Testis (tissue), 2 donors: ENCODE measurements at regions not wholly inside any gene's neighbourhood (a gene's known extent, or its start where the extent isn't known, plus 50 kb on each side); places are given as distances from the start of the nearest gene placed in this dataset.

Experiments used
- DNase-seq: peaks from one replicate; pipeline ENCODE4 v3.0.0-alpha.2; 2019
- H3K27ac ChIP-seq, 2 donors: fragments of 200-600 bp; sonication (generic); one replicate each; pipeline ENCODE4 v1.5.1; 2019
- H3K27me3 ChIP-seq: fragments of 200-600 bp; sonication (generic); one replicate; pipeline ENCODE4 v1.5.1; 2019
- H3K36me3 ChIP-seq: fragments of 200-600 bp; sonication (generic); one replicate; pipeline ENCODE4 v1.5.1; 2017; ENCODE audit warnings: low read depth; ENCODE audit errors: missing control alignments
- H3K4me1 ChIP-seq: fragments of 200-600 bp; sonication (generic); one replicate; pipeline ENCODE4 v1.5.1; 2019
- H3K4me3 ChIP-seq, 2 donors: fragments of 200-600 bp; sonication (generic); one replicate each; pipeline ENCODE4 v1.5.1; 2017 to 2019
- H3K9me3 ChIP-seq: fragments of 200-600 bp; sonication (generic); one replicate; pipeline ENCODE4 v1.5.1; 2017
- CTCF ChIP-seq, 3 experiments: fragments of 450-650 bp in 2 of 3; fragments of 200-600 bp in 1 of 3; sonication (generic) in 1 of 3; IDR thresholded peaks; one replicate each; pipeline ENCODE4 v1.5.1; 2016 to 2019; ENCODE audit warnings: antibody characterized with exemption in 3 of 3, mild to moderate bottlenecking in 2 of 3, moderate library complexity in 1 of 3
- POLR2A ChIP-seq: fragments of 450-650 bp; IDR thresholded peaks from one replicate; pipeline ENCODE4 v1.6.1; 2017; ENCODE audit warnings: antibody characterized with exemption, mild to moderate bottlenecking, moderate library complexity
- WGBS, 2 donors: methylation state at CpG; one replicate each; pipeline ENCODE4 v1.1.5; 2018; 5-methylcytosine and 5-hydroxymethylcytosine counted together
- intact Hi-C: fragments of 100-400 bp; cut with DNase I; formaldehyde crosslinking; loops from one replicate; pipeline ENCODE4 v1.15.1; 2023; ENCODE audit warnings: low total_unique reads

- H3K4me1 ChIP-seq, result no peaks in the 10 kb centered on the region
- no peak for TF ChIP-seq POLR2A
- TF ChIP-seq CTCF (IDR thresholded peaks at IDR 0.05), result no peak
- H3K36me3 ChIP-seq, result no peaks in the 10 kb centered on the region
- 58 to 64% methylated on average over 5 of the region's 5 CpGs for WGBS, 2 donors
- H3K27ac ChIP-seq, result no peak overlapping the region
- H3K27me3 ChIP-seq, result no peaks in the 10 kb centered on the region
- H3K4me3 ChIP-seq, result no peak overlapping the region
- intact Hi-C loops, result no loop called here
- no peaks in the 10 kb centered on the region for H3K9me3 ChIP-seq
- no peak for DNase-seq
These were observed 111.7 kb upstream of the STARD3NL start for GRCh38 chr7:38066391-38066790.

GRCh38 chr7:38068461-38068860, 109.6 kb upstream of the STARD3NL start:
- no peak for DNase-seq

GRCh38 chr7:38069052-38069451, 109.0 kb upstream of the STARD3NL start:
- H3K27ac ChIP-seq, result no peak overlapping the region
- WGBS, 2 donors, result 85 to 86% methylated on average over 6 of the region's 6 CpGs
- no peaks in the 10 kb centered on the region for H3K9me3 ChIP-seq

More at GRCh38 chr7:38068461-38068860, 109.6 kb upstream of the STARD3NL start:
- intact Hi-C loops, result no loop called here
- no peaks in the 10 kb centered on the region for H3K4me1 ChIP-seq
- H3K27me3 ChIP-seq, result no peaks in the 10 kb centered on the region
- no peak overlapping the region for H3K4me3 ChIP-seq
- no peak overlapping the region for H3K27ac ChIP-seq
- TF ChIP-seq CTCF (IDR thresholded peaks at IDR 0.05) (no peak), POLR2A (no peak)
- WGBS, 2 donors, result 73 to 75% methylated on average over 2 of the region's 2 CpGs
- H3K9me3 ChIP-seq, result no peaks in the 10 kb centered on the region
- H3K36me3 ChIP-seq, result no peaks in the 10 kb centered on the region

GRCh38 chr7:38070718-38071117, 107.3 kb upstream of the STARD3NL start:
- Histone ChIP-seq H3K9me3 (no peaks in the 10 kb centered on the region), H3K27me3 (no peaks in the 10 kb centered on the region), H3K36me3 (no peaks in the 10 kb centered on the region), H3K27ac (no peak overlapping the region), H3K4me3 (no peak overlapping the region), H3K4me1 (no peaks in the 10 kb centered on the region)
- WGBS, 2 donors, result 33% methylated on average over 1 of the region's 1 CpG
- intact Hi-C loops, result no loop called here
- peak; percentile 21 for DNase-seq
- peak in 2 of 3 experiments; percentile 18 to 25 for TF ChIP-seq CTCF (IDR thresholded peaks at IDR 0.05)
- no peak for TF ChIP-seq POLR2A

More at GRCh38 chr7:38069052-38069451, 109.0 kb upstream of the STARD3NL start:
- no peak for DNase-seq
- Histone ChIP-seq H3K27me3 (no peaks in the 10 kb centered on the region), H3K4me1 (no peaks in the 10 kb centered on the region), H3K4me3 (no peak overlapping the region), H3K36me3 (no peaks in the 10 kb centered on the region)
- intact Hi-C loops, result no loop called here
- TF ChIP-seq CTCF (IDR thresholded peaks at IDR 0.05), result no peak

GRCh38 chr7:38086857-38087256, 91.2 kb upstream of the STARD3NL start:
- intact Hi-C loops, result no loop called here
- no peak overlapping the region for H3K4me3 ChIP-seq
- H3K4me1 ChIP-seq, result no peaks in the 10 kb centered on the region
- TF ChIP-seq CTCF (IDR thresholded peaks at IDR 0.05), result no peak
- TF ChIP-seq POLR2A, result no peak
- no peaks in the 10 kb centered on the region for H3K27me3 ChIP-seq
- no peaks in the 10 kb centered on the region for H3K9me3 ChIP-seq
- H3K27ac ChIP-seq, result no peak overlapping the region
- no peaks in the 10 kb centered on the region for H3K36me3 ChIP-seq
- DNase-seq, result no peak
